Cardiac fibroblast (primary cell): ENCODE measurements at regions not wholly inside any gene's neighbourhood (a gene's known extent, or its start where the extent isn't known, plus 50 kb on each side); places are given as distances from the start of the nearest gene placed in this dataset.

Source experiments
- DNase-seq, 2 donors: peaks; one replicate each; pipeline versions ENCODE4 v3.0.0 to v3.0.0-alpha.2; 2010; ENCODE audit warnings: low read depth in 2 of 2
- H3K4me3 ChIP-seq, 2 donors: replicated peaks in 1 of 2; 1 replicate in 1 of 2; 2 replicates in 1 of 2; pipeline ENCODE4 v1.5.1; 2011; ENCODE audit warnings: low read depth in 2 of 2, low read length in 2 of 2, mild to moderate bottlenecking in 2 of 2, moderate library complexity in 1 of 2
- TF ChIP-seq, protein P1 (sequence below): IDR thresholded peaks from one replicate; pipeline ENCODE4 v1.5.1; 2011; ENCODE audit warnings: low read depth, mild to moderate bottlenecking, low read length, inconsistent platforms

DNA sequence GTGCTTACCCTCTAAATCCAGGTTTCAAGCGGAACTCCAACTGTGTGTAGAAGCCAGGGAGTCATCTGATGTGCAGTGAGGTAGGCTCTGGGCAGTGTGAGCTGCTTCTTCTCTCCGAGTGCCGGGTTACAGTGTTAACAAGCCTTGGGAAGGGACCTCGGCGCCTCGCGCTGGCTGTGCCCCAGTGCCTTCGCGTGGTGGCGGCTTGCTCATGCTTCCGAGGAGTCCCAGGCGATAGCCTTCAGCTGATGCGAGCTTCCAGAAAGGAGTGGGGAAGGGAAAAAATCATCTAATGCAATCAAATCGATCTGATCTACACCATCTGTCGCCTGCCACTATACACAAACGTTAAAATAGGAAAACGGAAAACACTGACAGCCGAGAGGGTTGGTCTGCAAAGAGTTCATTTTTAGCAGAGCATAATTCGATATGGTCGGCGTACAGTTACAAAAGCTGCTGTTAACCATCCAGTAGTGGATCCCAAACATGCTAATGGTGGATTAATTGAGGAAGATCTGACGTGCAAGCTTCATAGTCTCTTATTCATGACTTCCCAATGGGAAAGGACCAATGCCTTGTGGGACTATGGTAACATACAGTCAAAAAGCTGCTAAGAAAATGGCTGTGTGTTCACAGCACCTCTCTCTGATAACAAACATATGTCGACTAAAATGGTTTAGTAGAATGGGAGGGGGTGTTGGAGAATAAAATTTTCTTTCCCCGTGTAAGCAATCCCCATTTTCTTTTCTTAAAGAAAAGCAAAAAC, 128.7 kb upstream of the DPYD start:
- TF ChIP-seq, protein P1, sequence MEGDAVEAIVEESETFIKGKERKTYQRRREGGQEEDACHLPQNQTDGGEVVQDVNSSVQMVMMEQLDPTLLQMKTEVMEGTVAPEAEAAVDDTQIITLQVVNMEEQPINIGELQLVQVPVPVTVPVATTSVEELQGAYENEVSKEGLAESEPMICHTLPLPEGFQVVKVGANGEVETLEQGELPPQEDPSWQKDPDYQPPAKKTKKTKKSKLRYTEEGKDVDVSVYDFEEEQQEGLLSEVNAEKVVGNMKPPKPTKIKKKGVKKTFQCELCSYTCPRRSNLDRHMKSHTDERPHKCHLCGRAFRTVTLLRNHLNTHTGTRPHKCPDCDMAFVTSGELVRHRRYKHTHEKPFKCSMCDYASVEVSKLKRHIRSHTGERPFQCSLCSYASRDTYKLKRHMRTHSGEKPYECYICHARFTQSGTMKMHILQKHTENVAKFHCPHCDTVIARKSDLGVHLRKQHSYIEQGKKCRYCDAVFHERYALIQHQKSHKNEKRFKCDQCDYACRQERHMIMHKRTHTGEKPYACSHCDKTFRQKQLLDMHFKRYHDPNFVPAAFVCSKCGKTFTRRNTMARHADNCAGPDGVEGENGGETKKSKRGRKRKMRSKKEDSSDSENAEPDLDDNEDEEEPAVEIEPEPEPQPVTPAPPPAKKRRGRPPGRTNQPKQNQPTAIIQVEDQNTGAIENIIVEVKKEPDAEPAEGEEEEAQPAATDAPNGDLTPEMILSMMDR, result no peak
- peak in 1 of 2 donors; percentile 25 for DNase-seq
- peak overlapping the region; percentile 19 to 49 for H3K4me3 ChIP-seq

DNA sequence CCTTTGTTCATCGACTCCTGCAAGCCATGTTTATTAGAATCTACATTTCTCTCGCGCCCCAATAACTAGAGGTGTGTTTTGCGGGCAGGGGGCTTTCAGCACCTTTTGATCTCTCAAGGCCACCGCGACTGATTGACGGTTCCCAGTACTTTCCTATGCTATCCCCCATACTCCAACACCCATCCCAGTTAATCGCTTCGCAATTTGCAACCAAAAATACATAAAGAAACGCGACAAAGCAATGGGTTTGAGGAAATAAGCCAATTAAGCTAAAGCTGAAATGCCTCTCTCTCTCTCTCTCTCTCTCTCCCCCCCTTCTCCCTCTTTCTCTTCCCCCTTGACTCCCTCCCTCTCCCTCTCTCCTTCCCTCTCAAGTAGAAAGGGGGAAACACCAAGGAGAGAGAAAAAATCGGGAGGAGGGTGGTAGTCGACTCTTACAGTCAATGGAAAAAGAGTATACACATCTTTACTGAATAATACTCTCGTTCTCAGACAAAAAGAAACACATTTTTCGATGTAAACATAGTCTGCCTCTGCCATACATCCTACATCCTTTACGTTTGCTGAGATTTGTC, 128.0 kb upstream of the DPYD start:
- DNase-seq, result no peak
- H3K4me3 ChIP-seq, result peak overlapping the region; percentile 42 to 49
- TF ChIP-seq, protein P1, result no peak

DNA sequence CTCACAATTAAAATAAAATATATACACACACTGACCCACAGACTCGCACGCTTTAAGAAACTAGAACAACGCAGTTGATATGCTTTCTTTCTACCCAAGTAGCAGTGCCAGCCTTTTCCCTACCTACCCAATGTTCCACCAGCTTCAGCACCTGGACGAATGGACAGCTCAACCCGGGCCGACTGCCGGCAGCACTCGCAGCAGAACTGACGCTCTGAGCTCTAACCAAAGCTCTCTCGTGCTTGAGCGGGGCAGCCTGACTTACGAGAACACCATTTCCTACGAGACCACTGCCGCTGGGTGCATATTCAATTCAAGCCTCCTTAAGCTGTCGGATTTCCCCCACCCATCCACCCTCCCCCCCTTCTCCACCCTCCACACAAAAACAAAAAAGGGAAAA, 127.4 kb upstream of the DPYD start:
- H3K4me3 ChIP-seq, result peak overlapping the region; percentile 42 to 49
- DNase-seq, result peak; percentile 90 to 92
- TF ChIP-seq, protein P1, result no peak

DNA sequence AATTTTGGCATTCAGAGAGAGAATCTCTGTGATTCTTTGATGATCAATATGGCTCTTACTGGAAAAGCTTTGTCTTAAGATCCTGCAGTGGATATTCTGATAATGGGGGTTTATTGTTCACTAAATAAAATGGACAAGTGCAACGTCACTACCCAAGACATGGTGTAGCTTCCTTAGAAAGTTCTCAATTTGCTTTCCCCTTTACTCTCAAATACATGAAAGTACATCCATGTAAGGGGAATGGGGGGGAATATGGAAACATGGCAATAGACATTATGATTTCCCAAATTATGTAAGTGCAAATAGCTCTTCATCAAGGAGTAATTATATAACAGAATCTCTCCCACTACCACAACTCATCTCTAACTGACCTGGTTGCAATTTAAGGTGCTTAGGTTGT, 126.3 kb upstream of the DPYD start:
- no peak overlapping the region for H3K4me3 ChIP-seq
- no peak for DNase-seq
- TF ChIP-seq, protein P1, result no peak

DNA sequence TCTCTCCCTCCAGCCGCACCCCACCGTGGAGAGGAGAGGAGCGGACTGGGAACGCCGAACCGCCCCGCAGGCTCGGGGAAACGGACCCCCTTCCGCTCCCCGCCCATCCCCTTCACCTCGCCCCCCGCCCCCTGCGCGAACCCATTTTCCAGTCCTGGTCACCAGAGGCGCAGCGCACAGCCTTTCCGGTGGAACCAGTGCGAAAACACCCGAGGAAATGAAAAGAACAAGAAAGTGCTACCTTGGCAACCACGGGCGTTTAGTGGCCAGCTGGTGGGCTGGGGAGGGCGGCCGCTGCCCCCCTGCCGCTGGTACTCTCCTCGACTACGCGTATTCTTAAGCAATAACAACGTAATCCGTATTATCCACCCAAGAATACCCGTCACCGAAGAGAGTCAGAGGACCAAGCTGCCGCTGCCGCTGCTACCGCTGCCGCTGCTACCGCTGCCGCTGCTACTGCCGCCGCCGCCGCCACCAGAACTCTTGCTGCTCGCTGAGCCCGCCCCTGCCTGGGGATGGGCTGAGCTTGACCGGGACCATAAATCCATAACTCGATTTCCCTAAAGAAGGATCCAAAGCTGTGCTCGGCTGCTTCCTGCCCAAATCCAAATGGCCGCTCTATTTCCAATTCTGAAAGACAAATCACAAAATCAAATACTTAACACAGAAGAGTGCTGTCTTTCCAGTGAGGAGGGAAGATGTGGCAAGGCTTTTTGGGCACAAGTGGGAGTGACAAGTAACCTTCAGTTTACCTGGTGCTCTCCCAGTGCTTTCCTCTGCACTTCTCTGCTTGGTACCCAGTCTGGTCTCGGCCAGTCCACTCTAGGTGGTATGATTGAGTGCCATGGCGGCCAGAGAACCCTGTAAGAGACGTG, 125.2 kb upstream of the DPYD start:
- peak overlapping the region; percentile 86 to 90 for H3K4me3 ChIP-seq
- TF ChIP-seq, protein P1, result no peak
- peak; percentile 69 to 74 for DNase-seq

DNA sequence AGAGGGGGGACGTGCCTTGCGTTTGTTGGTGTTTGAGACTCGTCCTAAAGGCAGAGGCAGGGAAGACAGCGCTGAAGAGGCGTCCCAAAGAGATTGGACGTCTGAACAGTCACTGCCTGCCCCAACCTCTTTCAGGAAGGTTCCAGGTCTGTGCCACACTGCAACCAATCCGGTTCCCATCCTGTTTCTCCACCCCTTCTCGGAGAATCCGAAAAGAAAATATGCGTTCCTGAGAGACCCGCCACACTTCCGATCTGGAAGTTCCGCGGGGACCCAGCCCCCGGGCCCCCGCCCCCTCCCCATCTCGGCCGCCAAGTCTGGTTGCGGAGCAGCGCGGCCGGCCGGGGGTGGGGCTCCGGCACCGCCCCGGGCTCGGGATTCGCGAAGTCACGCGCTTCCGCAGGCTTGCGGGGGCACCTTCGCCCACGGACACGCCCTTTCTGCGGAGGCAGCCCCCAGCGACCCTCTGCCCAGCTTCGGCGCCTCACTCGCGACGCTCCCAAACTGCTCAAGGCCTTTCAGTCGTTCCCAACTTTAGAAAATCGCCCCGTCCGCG, 124.5 kb upstream of the DPYD start:
- peak overlapping the region; percentile 86 to 90 for H3K4me3 ChIP-seq
- peak; percentile 73 to 83 for DNase-seq
- TF ChIP-seq, protein P1, result no peak
